Neural cell (in vitro differentiated cells): ENCODE measurements at regions not wholly inside any gene's neighbourhood (a gene's known extent, or its start where the extent isn't known, plus 50 kb on each side); places are given as distances from the start of the nearest gene placed in this dataset.

Experiments
- EZH2 ChIP-seq: fragments of 200-600, 300-800 bp; shearing (Covaris generic), sonication (generic); IDR thresholded peaks from 2 replicates; pipeline ENCODE4 v1.6.1; 2014; ENCODE audit warnings: antibody characterized with exemption, low read length, borderline replicate concordance, mild to moderate bottlenecking; ENCODE audit not compliant: insufficient read depth, poor library complexity, severe bottlenecking
- POLR2AphosphoS5 ChIP-seq: IDR thresholded peaks from 2 replicates; pipeline ENCODE4 v1.6.1; 2012
- RAD21 ChIP-seq: fragments of 450-650 bp; conservative IDR thresholded peaks from 2 replicates; pipeline ENCODE4 v1.6.1; 2014; ENCODE audit warnings: antibody characterized with exemption, mild to moderate bottlenecking, moderate library complexity
- TF ChIP-seq, protein P1 (sequence below): fragments of 450-650 bp; IDR thresholded peaks from 2 replicates; pipeline ENCODE4 v1.5.1; 2014; ENCODE audit warnings: antibody characterized with exemption, mild to moderate bottlenecking, moderate library complexity; ENCODE audit not compliant: poor library complexity, severe bottlenecking

DNA sequence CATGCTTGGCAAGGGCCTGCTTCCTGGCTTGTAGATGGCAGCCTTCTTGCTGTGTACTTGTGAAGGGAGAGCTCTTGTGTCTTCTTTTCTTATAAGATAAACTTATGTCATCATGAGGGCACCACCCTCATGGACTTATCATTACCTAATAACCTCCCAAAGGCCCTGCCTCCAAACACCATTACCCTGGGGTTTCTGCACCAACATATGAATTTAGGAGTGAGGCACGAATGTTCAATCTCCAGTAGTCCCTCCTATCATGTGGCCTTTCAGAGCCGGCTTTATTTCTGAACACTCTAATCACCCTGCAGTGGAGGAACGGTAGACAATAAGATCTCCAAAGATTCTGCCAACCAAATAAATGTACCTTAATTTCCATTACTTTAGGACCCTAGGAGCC lies 144.3 kb downstream of the ABCC12 start:
- TF ChIP-seq, protein P1, sequence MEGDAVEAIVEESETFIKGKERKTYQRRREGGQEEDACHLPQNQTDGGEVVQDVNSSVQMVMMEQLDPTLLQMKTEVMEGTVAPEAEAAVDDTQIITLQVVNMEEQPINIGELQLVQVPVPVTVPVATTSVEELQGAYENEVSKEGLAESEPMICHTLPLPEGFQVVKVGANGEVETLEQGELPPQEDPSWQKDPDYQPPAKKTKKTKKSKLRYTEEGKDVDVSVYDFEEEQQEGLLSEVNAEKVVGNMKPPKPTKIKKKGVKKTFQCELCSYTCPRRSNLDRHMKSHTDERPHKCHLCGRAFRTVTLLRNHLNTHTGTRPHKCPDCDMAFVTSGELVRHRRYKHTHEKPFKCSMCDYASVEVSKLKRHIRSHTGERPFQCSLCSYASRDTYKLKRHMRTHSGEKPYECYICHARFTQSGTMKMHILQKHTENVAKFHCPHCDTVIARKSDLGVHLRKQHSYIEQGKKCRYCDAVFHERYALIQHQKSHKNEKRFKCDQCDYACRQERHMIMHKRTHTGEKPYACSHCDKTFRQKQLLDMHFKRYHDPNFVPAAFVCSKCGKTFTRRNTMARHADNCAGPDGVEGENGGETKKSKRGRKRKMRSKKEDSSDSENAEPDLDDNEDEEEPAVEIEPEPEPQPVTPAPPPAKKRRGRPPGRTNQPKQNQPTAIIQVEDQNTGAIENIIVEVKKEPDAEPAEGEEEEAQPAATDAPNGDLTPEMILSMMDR = no peak
- TF ChIP-seq EZH2 (no peak), POLR2AphosphoS5 (no peak), RAD21 (no peak)
